Fibroblast of upper back skin (primary cell): ENCODE measurements at regions not wholly inside any gene's neighbourhood (a gene's known extent, or its start where the extent isn't known, plus 50 kb on each side); places are given as distances from the start of the nearest gene placed in this dataset.
"Not testable (repeated sequence)": the region's sequence is repeated elsewhere in the genome, so short reads cannot be mapped to it uniquely, and the experiment has no call there.

ENCODE experiments used
- DNase-seq: peaks from one replicate; pipeline ENCODE4 v3.0.0-alpha.2; 2013

GRCh38 chr5:78726571-78726970 lies 78.0 kb upstream of the LHFPL2 start:
- peak; percentile 90 for DNase-seq

DNA sequence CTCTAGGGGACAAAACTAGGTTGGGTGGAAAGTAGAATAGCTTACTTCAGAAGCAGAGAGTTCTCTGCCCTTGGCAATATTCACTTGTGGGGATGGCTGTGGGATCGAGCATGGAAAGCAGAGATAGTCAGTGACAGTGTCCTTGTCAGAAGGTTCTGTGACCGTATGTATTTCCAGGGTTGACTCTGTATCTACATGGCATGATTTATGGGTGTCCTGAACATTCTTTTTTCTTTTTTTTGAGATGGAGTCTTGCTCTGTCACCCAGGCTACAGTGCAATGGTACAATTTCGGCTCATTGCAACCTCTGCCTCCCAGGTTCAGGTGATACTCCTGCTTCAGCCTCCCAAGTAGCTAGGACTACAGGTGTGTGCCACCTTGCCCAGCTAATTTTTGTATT lies 77.4 kb upstream of the LHFPL2 start:
- DNase-seq, result no peak

DNA sequence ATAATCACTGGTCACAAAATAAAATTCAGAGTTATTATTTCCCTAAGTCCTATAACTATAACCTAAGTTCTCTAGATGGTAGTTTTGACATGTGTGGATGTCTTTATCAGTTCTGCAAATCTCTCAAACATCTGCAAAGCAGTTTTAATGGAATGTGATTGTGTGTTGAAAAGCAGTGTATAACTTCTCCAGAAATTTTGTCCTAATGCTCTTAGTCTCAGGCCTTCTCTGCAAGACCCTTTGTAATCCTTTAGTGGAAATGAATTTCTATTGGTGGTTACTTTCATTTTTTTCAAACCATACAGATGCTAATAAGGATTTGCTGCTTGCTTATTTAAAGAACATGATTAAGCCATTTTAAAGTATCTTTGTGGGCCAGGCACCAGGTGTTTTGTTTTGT lies 75.5 kb upstream of the LHFPL2 start:
- peak; percentile 27 for DNase-seq

- DNase-seq, result no peak
Measured at GRCh38 chr5:78720997-78721396, 72.4 kb upstream of the LHFPL2 start.

- DNase-seq, result no peak
Measured at GRCh38 chr5:78720227-78720985, 71.8 kb upstream of the LHFPL2 start.

- DNase-seq, result no peak
Measured at GRCh38 chr5:78719504-78720219, 71.1 kb upstream of the LHFPL2 start.

DNA sequence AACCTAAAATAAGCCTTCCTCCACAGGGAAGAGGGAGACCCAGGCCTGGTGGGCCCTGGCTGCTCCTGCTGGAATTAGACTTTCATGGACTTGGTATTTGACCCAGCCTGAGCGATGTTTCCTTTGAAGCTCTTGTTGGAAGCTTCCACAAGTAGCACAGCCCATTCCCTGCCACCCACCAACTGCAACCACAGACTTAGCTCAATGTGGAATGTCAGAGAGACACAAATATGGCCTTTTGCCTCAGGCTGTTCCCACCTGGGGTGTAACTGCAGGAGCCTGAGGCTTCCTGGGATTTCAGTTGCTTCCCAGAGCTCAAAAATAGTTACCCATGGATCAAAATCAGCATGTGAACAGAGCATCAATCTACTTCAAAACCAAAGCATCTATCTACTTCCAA lies 70.3 kb upstream of the LHFPL2 start:
- peak; percentile 45 for DNase-seq

DNA sequence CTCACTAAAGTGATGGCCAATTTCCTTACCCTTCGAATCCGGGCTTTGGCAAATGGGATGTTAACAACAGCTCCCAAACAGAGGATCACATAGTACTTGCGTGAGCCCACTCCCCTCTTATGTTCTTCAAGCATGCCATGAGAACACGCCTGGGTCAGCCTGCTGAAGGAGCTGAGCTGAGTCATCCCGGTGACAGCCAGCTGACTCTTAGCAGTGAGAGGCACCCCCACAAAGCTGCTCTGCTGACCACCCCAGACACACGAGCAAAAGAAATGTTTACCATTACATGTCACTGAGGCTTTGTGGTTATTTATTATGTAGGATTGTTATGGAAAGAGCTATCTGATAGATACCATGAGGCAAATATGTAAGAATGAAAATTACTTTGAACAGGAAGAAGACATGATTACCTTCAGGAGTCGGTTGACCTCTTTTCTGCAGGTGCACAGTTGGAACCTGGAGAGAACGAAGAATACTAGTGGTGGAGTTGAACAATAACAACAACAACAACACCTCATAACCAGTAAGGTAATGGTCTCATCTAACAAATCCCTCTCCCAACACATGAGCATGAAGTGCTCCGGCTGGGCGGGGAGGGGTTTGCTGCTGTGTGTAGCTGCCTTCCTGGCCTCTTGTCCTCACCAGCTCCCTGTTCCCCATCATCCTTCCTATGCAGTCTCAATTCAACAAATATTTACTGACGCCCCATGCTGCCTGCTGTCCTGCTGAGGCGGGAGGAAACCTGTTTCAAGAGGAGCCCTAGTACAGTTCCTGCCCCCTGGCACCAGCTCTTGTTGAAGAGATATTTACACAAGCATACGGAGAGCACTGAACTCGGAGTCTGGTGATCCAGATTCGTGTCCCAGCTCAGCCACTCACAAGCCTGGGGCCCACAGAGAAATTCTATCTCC lies 69.4 kb upstream of the LHFPL2 start:
- DNase-seq, result peak; percentile 28

DNA sequence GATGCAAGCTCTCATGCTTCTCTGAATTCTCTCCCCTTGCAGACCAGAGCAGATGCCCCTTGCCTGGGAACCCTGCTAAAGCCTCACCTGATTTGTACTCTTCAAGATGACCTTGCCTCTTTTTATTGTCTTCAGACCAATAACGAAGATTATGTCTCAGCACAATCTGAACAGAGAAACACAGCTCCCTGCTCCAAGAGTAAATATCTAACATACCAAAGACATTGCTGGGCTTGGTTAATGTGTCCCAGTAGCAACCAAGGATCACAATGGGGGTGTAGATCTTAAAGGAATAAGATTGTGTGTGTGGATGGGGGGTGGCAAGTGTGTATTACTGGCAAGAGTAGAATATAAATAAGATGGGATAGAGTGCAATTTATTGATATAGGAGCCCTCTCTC lies 67.6 kb upstream of the LHFPL2 start:
- peak; percentile 66 for DNase-seq

DNA sequence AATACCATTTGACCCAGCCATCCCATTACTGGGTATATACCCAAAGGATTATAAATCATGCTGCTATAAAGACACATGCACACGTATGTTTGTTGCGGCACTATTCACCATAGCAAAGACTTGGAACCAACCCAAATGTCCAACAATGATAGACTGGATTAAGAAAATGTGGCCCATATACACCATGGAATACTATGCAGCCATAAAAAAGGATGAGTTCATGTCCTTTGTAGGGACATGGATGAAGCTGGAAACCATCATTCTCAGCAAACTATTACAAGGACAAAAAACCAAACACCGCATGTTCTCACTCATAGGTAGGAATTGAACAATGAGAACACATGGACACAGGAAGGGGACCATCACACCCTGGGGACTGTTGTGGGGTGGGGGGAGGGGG lies 66.8 kb upstream of the LHFPL2 start:
- DNase-seq, result not testable (repeated sequence)

DNA sequence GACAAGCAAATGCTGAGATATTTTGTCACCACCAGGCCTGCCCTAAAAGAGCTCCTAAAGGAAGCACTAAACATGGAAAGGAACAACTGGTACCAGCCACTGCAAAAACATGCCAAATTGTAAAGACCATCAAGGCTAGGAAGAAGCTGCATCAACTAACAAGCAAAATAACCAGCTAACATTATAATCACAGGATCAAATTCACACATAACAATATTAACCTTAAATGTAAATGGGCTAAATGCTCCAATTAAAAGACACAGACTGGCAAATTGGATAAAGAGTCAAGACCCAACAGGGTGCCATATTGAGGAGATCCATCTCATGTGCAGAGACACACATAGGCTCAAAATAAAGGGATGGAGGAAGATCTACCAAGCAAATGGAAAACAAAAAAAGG lies 63.1 kb upstream of the LHFPL2 start:
- DNase-seq, result not testable (repeated sequence)

- DNase-seq, result not testable (repeated sequence)
Measured at GRCh38 chr5:78709729-78710430, 61.3 kb upstream of the LHFPL2 start.

DNA sequence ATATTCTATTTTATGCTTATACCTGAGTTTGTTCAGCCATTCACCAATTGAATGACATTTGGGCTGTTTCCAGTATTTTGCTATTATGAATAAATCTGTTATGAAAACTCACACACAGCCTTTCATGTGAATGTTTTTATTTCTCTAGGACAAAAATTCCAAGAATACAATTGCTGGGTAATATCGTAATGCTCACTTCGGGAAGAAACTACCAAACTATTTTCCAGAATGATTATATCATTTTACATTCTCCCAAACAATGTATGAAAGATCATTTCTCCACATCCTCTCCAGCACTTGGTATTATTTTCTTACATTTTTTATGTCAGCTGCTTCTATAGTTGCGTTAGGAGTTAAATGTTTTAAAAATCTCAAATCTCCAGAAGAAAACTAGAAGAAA lies 58.3 kb upstream of the LHFPL2 start:
- DNase-seq, result no peak

- no peak for DNase-seq
Measured at GRCh38 chr5:78706381-78706780, 57.8 kb upstream of the LHFPL2 start.

GRCh38 chr5:78705826-78706225 lies 57.3 kb upstream of the LHFPL2 start:
- no peak for DNase-seq

DNA sequence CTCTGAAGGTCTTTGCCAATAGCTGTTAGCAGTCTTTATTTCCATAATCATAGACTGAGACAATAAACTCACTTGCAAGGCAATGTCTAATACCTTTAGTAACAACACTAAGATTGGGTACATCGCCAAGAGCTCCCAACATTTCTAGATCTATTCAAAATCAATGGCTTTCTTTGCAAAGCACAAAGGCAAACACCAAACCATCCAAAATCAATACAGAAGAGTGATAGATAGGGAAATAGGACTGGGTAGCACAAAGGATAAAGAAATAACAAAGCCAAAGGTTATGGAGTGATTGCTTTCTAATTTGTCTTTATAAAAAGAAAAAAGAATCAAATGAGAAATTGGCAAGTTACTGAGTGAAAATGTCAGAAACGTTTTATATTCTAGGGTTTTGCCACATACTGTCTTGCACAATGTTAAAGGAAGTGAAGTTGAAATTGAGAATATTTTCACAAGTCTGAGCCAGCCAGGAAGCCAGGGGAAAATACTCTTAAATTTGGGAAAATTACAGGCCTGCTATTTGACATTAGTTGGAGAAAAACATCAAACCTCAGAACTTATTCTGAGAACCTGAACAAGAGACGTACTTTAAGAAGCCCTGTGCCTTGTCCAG lies 53.3 kb upstream of the LHFPL2 start:
- no peak for DNase-seq

DNA sequence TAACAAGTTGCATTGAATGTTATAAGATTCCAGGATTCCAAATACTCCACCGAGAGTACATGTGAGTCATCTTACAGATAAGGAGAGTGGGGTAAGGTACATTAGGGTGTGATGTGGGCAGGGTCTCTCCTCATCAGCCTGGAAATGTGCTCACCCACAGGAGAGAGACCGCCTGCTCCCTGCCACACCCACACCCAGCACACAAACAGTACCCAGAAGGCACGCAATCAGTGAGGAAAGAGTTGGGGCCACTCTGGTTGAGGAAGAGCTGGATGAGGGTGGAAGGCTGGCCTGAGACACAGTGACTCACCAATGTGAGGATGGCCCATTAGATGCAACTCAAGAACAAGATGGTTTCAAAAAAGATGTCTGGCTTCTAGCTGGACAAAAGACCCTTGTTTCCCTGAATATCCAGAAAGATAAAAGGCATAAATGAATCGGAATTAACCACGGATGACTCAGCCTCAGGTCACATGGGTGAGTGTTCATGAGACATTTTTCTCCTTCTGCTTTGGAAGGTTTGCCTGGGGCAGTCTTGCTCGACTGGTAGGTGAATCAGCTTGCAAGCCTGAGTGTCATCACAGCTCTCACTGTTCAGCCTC lies 51.1 kb upstream of the LHFPL2 start:
- DNase-seq, result peak; percentile 89

GRCh38 chr5:78698191-78698791 lies 49.7 kb upstream of the LHFPL2 start:
- peak; percentile 77 for DNase-seq
